ENCODE measurements at regions not wholly inside any gene's neighbourhood (a gene's known extent, or its start where the extent isn't known, plus 50 kb on each side); places are given as distances from the start of the nearest gene placed in this dataset.

DNA sequence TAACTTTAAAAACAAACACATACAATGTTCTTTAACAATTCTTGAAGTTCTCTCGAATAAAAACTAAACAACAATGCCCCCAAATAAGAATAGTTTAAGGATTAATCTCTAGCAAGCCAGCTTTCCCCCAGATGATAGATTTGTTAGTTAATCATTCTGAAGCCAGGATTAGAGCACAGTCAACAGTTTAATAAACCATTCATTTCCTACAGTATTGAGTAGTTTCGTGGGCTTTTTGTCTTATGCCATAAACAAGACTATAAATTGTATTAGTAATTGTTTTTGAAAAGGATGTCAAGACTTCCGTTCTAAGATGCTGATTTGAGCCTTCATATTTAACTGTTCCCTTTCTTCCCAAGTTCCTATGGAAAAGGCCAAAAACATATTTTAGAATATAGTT lies 136.6 kb downstream of the PIK3R1 start:
- no peak for FAIRE-seq

DNA sequence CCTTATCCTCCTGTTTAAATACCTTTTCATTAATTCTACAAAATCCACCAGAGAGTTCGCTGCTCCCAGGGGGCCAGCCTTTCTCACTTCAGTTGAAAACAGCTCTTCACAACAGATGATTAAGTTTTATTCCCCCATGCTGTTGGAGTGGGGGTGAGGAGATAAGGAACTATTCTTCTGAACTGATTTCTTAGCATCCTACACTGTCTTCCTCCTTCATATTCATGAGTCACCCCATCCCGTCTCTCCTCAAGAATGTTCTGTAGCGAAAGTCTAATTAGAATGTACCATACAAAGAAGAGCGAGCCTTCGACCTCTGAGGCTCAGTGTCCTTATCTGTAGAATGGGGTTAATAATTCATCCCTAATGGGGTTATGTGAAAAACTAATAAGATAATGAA lies 138.0 kb downstream of the PIK3R1 start:
- no peak for FAIRE-seq

DNA sequence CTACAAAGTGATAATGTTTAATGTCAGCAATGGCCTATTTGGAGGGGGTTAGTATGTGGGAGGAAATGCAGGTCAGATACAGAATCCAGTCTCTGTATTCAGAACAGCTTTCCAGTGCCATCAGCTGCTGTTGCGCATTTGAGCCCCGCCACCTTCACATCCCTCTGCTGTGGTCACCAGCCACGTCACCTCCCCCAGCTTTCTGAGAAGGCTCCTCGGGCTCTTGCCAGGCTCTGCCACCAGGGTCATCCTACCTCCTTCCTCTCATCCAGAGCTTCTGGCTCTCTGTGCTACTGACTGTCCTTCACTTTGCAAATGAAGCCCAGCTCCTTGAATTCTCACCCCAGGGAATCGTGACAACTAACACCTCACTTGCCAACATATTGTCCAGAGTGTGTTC lies 138.8 kb downstream of the PIK3R1 start:
- FAIRE-seq, result no peak

DNA sequence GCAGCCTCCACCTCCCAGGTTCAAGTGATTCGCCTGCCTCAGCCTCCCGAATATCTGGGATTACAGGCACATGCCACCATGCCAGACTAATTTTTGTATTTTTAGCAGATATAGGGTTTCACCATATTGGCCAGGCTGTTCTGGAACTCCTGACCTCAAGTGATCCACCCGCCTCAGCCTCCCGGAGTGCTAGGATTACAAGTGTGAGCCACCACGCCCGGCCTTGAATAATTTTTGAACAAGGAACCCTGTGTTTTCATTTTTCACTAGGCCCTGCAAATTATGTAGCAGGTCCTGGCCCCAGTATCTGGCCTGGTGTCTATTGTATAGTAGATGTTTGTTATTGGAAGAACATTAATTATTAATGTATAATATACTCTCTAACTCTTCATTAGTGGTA lies 140.7 kb downstream of the PIK3R1 start:
- FAIRE-seq, result no peak

DNA sequence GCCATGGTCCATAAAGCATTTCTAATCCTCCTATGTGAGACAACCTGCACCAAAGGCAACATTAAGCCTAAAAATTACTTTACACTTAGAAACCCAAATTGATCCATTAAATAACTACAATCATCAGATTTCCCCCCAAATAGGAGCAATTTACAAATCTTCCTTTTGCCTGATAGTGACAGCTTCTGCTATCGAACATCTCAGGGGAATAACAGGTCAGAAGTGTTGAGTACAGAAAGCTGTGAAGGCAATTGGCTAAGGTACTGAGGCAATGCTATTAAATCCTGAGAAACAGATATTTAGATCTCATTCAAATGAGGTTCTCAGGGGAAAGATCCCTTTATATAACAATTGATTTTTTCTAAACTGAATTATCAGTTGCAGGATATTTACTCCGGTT lies 141.1 kb downstream of the PIK3R1 start:
- no peak for FAIRE-seq

DNA sequence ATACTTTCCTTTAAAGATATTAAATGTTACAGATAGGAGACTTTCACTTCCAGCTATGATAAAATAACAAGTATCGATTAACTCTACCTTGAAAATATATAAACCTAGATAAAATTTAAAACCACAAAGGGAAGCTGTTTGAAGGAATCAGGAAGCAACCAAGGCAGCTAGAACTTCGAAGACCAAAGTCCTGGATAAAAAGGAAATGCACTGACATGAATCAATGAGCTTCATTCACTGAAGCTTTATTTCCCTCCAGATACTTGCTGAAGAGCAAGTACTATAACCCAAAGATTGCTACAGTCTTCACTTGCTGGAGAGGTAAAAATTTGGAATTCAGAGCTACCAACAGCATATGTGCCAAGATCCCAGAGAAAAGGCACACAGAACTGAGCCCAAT lies 144.1 kb downstream of the PIK3R1 start:
- no peak for FAIRE-seq

DNA sequence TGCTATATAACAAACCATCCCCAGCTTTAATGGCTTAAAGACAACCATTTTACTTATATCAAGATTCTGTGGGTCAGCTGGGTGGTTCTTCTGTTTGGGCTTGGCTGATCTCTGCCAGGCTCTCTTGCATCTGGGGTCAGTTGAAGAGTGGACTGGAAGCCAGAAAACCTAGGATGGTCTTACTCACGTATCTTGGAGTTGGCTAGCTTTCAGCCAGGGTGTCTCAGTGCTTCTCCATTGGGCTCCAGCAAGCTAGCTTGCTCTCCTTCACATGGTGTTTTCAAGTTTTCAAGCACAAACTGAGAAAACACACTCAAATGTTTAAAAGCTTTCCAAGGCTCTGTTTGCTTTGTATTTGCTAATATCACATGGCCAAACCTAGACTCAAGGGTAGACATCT lies 146.8 kb downstream of the PIK3R1 start:
- FAIRE-seq, result no peak

DNA sequence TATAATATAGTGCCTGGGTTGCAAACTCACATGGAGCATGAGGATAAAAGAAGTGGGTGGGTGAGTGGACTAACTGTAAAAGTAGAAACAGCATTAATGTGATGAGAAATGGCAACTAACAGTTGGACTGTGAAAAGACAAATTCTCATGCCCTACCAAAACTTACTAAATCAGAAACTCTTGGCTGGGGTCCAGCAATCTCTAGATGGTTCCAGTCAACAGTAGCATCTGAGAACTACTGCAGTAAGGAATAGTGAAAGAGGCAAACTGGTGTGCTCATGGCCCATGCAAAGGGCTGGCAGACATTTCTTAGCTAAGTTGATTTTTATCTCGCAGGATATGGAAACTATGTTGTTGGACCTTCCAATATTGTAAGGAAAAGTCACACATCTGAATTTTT lies 150.3 kb downstream of the PIK3R1 start:
- FAIRE-seq, result no peak

DNA sequence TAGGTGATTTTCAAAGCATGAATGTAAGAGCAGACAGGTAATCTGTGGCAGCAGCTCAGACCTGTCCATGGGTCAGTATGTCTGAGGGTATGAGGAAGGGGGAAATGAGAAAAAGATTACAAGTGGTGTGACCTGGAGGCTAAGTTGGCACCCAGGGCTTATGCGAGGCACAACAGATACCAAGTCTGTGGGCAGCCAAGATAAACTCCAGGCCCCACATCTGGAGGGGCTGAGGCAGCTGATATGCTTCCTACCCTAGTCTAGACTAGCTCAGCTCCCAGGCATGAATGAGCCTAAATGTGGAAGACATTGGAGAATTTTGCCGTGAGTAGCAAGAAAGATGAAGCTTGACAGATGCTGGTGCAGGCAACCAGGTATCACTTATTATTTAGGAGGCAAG lies 151.7 kb downstream of the PIK3R1 start:
- FAIRE-seq, result no peak

DNA sequence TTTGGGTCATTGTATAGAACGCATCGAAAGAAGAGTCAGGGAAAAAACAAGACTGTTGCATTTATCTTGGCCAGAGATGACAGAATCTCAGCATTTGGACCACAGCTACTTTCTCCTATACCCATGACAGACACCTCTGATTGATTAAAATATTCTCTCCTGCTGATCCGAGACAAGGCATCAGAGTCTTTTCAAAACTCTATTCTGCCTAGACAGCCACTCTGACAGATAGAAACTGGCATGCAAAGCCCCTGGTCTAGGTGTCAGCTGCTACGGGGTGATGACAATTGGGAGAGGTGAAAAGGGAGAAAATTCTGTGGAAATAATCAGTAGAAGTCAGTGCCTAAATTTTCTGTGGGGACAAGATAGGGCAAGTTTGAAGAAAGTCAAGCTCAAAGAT lies 152.2 kb downstream of the PIK3R1 start:
- FAIRE-seq, result no peak

DNA sequence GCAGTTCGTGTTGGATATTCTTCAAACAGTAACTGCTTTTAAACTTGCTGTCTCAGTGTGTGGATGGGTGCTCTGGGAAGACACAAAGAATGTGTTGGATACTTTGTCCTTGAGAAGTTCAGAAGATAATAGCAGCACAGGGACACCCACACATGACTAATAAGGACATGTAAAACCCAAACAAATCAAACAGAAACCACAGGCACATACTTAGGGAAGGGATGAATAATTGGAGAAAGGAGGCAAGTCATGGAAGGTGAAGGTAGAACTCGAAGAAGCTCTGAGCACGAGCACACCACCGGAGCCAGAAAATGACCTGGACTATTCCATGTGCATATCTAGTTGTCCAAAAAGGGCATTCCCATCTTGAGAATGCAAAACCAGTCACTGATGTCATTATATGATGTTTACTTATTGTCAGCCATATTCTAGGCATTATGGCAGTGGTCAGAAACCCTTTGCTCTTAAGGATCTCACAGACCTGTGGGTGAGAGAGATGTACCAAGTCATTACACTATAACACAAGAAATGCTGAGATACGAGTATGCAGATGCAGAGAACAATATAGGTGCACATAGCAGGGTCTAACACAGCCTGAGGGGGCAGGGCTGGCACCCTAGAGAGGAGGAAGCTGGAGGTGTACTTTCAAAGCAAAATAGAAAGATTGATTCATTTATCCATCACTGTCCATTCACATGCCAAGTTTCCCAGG lies 152.9 kb downstream of the PIK3R1 start:
- no peak for FAIRE-seq

DNA sequence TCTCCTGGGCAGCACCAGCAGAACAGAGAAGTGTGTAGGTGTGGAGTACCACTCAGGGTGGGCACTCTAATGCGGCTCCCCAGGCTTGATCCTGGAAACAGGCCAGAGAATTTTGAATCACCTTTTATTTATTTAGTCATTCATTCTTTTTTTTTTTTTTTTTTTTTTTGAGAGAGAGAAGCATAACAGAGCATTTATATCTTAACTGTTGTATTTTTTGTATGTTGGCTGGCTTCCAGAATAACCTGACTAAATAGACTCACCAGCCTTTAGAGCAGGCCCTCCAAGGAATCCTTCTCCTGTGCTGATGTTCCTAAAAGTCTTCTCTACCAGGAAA lies 153.4 kb downstream of the PIK3R1 start:
- no peak for FAIRE-seq

DNA sequence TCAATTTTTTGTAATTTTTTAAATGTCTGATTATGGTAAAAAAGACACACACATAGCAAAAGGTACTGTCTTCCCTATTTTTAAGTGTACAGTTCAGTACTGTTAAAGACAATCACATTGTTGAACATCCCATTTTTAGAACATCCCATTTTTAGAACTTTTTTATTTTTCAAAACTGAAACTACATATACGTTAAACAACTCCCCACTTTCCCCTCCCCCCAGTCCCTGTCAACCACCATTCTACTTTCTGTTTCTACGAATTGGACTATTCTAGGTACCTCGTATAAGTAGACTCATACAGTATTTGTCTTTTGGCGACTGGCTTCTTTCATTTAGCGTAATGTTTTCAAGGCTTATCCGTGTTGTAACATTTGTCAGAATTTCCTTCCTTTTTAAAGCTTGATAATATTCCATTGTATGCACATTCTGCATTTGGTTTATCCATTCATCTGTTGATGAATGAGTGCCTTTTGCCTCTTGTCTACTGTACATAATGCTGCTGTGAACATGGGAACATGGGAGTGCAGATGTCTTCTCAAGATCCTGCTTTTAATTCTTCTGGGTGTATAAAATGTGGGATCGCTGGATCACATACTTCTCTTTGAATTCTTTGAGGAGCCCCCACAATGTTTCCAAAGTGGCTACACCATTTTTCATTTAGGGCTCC lies 154.0 kb downstream of the PIK3R1 start:
- FAIRE-seq, result no peak

DNA sequence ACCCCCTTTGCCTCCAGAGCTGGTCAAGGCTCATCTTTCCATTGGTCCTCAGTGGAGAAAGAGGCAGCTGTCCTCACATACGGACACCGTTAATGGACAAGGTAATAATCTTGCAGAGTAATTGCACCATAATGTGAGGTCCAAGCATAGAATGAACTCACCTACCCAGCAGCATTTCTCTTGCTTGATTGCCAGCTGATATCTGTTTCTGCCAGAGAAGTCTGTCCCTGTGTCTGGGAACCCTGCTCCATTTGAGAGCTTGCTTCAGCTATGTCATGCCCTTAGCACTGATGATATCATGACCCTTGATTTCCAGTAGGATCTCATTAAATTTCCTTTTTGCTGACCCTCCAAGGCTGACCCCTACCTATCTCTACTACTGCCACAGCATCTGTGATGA lies 154.6 kb downstream of the PIK3R1 start:
- no peak for FAIRE-seq

DNA sequence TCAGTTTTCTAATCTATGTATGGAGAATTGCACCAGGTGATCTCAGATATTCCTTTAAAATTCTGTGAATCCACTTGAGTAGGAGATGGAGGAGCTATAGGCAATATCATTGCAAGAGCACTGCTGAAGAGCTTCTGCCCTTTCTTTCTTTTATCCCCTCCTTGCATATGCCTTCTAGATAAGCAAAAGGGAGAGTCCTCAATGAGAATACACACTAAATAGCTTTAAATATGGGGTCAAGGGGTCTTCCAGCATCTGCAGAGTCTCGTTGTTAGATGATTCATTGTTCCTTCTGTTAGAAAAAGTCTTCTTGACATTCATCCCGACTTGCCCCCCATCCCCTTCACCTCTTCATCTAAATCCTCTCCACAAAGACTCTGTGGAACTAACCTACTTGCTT lies 156.1 kb downstream of the PIK3R1 start:
- FAIRE-seq, result no peak

DNA sequence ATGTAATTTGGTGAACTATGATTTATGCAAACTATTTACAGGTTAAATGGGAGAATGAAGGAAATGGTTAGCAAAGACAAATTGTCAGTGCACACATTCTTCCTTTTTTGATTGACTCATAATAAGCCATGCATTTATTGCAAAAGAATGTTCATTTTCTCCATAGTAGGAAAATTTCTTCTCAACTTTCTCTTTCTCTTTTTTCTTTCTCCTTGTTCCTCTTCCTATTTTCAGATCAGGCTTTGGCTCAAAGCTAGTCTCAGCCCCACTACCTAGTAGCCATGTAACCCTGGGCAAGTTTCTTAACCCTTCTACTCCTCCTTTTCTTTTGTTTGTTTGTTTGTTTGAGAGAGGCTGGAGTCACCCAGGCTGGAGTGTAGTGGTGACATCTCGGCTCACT lies 156.6 kb downstream of the PIK3R1 start:
- no peak for FAIRE-seq

DNA sequence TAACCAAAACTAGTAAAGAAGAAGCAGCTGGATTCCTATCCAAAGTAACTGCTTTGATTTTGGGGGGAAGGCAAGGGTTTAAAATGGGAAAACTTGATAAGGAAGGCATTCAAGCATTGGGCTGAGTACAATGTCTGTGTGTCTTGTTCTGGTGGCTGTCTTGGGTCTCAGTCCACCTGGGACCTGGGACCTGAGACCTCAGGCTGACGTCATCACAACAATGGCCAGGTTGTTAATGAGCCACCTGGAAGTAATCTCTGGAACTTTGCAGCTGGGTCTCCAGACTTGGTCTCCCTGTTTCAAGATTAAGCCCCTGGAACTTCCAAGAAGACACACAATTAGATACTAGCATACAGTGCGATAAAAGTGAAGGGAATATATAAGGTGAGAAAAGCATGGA lies 157.5 kb downstream of the PIK3R1 start:
- FAIRE-seq, result no peak

DNA sequence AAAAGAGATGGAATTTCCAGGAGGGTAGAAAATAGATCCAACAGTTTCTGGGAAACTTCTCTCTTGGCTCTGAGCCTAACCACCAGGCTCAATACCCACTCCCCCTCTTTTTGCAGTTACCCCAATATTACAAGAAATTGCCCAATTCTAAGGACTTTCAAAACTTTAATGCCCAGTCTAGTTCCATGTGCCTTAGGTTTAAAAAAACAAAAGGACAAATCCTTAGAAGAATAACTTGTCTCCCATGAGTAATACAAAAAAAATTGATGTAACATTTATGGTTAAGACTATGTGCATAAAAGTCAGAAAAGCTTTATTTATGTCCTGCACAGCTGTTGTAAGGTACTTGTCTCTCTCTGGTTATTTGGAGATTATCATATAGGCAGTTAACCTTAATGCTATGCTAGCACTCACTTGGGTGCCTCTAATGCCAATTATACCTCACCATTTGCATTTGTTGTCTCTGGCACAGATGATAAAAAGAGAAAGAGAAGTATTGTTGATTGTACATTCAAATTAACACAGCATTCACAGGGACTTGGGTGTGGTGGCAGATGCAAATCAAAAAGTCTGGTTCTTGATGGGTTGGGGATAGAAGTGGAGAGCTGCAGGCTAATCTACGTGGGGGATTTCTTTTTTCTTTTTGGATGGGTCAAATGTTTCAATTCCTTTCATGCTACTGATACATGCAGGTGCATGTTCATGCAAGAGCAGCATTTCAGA lies 159.4 kb downstream of the PIK3R1 start:
- FAIRE-seq, result no peak

DNA sequence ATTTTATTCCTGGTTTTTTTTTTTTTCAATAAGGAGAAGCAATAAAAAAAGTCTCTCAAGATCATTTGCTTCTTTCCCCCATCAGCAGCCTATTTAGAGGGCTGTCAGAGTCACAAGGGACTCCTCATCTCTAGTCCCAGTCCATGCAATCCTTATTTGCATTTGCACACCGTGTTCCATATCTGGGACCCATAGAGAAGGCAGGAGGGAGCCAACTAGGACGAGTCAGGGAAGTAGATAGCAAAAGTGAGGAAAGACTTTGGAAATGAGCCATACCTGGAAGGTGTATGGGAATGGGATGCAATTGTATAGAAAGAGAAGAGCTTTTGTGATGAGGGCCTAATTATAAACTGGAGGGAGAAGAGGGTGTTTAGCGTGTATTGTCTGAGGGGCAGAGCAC lies 160.0 kb downstream of the PIK3R1 start:
- FAIRE-seq, result no peak

DNA sequence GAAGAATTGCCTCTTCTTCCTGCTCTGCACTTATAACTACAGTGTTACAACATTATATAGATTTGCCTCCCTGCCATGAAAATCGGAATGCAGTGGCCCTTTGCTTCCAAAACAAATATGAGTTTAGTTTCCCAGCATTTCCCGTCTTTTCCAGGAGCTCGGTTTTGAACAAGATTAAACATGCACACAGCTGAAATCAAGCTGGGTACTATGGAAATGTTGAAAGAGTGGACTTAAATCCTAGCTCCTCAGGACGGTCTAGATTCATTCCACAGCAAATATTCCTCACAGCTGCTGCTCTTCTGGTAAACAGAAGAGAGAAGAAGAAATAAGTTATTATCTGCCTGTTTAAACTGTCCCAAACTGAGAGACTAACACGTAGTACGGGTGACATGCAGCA lies 161.4 kb downstream of the PIK3R1 start:
- FAIRE-seq, result no peak

DNA sequence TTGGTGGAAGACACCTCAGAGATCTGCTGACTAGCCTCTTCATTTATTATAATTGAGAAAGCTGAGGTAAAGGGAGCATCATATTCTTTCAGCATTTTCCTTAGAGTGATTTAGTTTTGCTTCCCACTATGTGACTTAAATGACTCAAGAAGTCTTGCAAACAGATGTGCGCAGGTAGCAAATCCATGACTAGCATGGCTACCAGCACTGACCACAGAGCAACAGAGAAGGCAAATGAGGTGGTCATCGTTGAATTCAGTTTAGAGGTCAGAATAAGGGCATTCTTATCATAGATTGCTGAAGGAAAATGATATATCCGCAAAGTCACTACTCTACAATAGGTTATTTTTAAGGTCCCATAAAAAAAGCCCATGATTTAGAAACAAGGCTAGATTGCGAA lies 162.2 kb downstream of the PIK3R1 start:
- no peak for FAIRE-seq

DNA sequence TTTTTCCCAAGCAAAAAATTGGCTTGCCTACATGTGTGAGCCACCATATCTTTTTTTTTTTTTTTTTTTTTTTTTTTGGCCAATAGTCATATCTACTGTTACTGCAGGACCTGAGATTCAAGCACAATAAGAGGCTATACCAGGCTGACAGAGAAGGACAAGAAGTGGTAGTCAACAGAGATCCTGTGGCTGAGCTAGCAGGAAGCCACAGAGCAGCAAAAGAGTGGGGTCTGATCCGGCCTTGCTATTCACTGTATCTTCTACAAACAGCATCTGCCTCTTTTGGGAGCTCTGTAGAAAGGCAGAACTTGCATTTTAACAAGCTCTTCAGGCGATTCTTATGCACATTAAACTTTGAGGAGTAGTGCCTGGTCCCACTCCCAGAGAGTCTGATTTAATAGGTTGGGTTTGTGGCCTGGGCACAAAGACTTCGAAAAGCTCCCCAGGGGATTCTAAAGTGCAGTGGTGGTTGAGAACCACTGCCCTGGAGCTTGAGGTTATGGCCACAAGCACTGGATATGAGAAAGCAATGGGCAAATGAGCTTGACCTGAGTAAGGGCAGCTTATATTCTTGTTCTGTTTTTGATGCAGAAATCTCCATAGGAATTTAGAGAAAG lies 162.8 kb downstream of the PIK3R1 start:
- FAIRE-seq, result no peak

DNA sequence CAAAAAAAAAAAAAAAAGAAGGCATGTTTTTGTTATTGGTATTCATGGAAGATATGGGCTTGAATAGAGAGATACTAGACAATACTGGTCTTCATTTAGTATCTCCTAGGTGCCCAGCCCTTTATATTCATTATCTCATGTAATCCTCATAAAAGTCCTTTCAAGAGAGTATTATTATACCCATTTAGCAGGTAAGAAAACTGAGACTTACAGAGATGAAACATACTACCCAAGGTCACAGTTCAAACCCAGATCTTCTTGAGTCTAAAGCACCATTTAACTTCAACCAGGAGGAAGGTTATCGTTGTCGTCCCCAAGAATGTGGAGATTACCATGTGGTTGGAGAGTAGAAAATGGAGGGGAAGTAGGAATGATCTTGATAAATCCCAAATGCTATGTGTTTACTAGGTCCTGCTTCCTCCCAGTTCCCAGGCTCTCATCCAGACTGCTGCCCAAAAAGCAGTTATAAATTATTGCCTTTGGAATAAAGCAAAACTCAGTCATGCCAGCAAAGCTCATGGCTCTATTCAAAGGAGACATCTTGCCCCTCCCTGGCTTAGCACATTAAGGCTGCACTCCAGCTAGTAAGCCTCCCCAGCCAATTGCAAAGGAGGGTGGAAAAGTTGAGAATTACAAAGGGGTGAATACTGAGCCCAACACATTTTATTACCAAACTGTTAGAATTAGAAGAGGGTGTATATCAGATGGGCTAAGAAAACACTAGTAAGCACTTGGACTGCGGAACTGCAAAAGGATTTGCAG lies 163.9 kb downstream of the PIK3R1 start:
- no peak for FAIRE-seq
